ENCODE measurements at regions not wholly inside any gene's neighbourhood (a gene's known extent, or its start where the extent isn't known, plus 50 kb on each side); places are given as distances from the start of the nearest gene placed in this dataset.

DNA sequence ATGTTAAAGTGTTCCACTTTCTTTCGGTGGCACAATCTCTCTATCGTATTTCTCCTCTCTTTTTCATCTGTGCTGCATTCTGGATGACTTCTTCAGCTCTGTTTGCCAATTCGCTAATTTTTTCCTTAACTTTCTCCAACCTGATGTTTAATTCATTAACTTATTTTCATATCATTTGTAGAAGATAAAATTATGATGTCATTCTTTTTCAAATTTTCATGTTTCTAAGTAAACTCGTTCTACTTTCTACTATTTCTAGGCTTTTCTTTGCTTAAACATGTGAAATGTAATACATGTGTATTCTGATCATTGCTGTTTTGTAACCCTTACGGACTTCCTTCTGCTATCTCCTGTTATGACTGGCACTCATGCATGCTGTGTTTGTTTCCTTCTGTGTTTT lies 648.4 kb downstream of the QKI start:
- TF ChIP-seq CTCF (optimal IDR thresholded peaks at IDR 0.05 in 1 of 3, IDR thresholded peaks at IDR 0.05 in 1 of 3, conservative IDR thresholded peaks at IDR 0.05 in 1 of 3; ENCODE audit: extremely low read depth in 1 of 3, insufficient read depth in 2 of 3, low read length in 3 of 3) (no peak), EZH2 (IDR thresholded peaks at IDR 0.05; ENCODE audit: low read length) (no peak)

Measured in keratinocyte (primary cell).